ENCODE measurements at regions not wholly inside any gene's neighbourhood (a gene's known extent, or its start where the extent isn't known, plus 50 kb on each side); places are given as distances from the start of the nearest gene placed in this dataset.

DNA sequence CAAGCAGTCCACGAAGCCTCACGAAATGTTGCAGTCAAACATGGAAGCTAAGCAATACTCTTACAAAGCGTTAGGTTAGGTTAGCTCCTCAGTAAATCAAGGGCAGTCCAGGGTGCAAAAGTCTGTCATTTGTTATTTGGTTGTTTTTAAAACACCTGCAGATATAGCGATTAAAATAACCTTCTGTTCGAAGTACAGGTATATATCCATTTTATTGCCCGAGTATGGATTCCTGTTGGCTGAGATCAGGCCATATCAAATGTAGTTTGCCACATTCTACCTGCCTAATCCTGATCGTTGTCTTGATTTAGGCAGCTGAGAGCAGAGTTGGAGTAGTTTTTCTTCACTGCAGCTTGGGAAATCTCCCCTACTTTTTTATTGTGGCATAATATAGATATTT is 99.5 kb upstream of the EPB41L3 start:
- CTCF ChIA-PET: no interaction called here
- no peaks in the 10 kb centered on the region for H3K4me1 Mint-ChIP-seq
- no peak overlapping the region for H3K27ac Mint-ChIP-seq
- no peaks in the 10 kb centered on the region for H3K9me3 Mint-ChIP-seq
- no peak overlapping the region for H3K4me3 Mint-ChIP-seq
- no peaks in the 10 kb centered on the region for H3K36me3 Mint-ChIP-seq
- DNase-seq: no peak
- peaks cover 4% of the 10 kb centered on the region for H3K27me3 Mint-ChIP-seq

- Mint-ChIP-seq H3K27ac (no peak overlapping the region), H3K9me3 (no peaks in the 10 kb centered on the region), H3K36me3 (no peaks in the 10 kb centered on the region), H3K4me1 (no peaks in the 10 kb centered on the region), H3K27me3 (peaks cover 7% of the 10 kb centered on the region), H3K4me3 (no peak overlapping the region)
- CTCF ChIA-PET: no interaction called here
- no peak for DNase-seq
These were observed 97.1 kb upstream of the EPB41L3 start for GRCh38 chr18:5640939-5641338.

DNA sequence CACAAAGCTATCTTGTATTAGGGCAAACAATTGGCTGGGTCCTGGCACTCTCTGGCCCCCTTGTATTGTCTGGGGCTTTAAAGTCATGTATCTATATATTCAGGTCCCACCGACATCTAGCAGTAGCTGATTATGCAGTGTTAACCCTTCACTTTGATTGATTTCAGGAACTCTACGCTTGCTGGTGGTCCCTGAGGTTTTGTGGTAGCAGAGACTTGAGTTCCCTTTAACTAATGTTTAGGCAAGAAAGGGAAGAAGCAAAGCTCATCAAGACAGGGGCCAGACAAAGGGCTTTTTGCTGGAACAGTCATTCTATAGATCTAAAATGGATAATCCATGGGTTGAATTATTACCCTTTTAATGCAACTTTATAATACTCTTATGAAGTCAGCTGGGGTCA is 95.3 kb upstream of the EPB41L3 start:
- H3K36me3 Mint-ChIP-seq: no peaks in the 10 kb centered on the region
- no peak for DNase-seq
- no peaks in the 10 kb centered on the region for H3K4me1 Mint-ChIP-seq
- H3K4me3 Mint-ChIP-seq: no peak overlapping the region
- H3K27ac Mint-ChIP-seq: no peak overlapping the region
- peaks cover 8% of the 10 kb centered on the region for H3K27me3 Mint-ChIP-seq
- no peaks in the 10 kb centered on the region for H3K9me3 Mint-ChIP-seq
- CTCF ChIA-PET: no interaction called here

GRCh38 chr18:5632041-5632440 is 88.2 kb upstream of the EPB41L3 start:
- CTCF ChIA-PET: no interaction called here
- Mint-ChIP-seq H3K27ac (no peak overlapping the region), H3K36me3 (no peaks in the 10 kb centered on the region)

GRCh38 chr18:5630900-5631413 is 87.2 kb upstream of the EPB41L3 start:
- Mint-ChIP-seq H3K27me3 (peaks cover 52% of the 10 kb centered on the region), H3K27ac (no peak overlapping the region), H3K9me3 (no peaks in the 10 kb centered on the region), H3K4me1 (peaks cover 4% of the 10 kb centered on the region), H3K4me3 (no peak overlapping the region), H3K36me3 (no peaks in the 10 kb centered on the region)
- CTCF ChIA-PET: no interaction called here
- no peak for DNase-seq

More at GRCh38 chr18:5632041-5632440, 88.2 kb upstream of the EPB41L3 start:
- Mint-ChIP-seq H3K4me1 (peaks cover 4% of the 10 kb centered on the region), H3K27me3 (peaks cover 55% of the 10 kb centered on the region), H3K4me3 (no peak overlapping the region), H3K9me3 (no peaks in the 10 kb centered on the region)
- DNase-seq: no peak

DNA sequence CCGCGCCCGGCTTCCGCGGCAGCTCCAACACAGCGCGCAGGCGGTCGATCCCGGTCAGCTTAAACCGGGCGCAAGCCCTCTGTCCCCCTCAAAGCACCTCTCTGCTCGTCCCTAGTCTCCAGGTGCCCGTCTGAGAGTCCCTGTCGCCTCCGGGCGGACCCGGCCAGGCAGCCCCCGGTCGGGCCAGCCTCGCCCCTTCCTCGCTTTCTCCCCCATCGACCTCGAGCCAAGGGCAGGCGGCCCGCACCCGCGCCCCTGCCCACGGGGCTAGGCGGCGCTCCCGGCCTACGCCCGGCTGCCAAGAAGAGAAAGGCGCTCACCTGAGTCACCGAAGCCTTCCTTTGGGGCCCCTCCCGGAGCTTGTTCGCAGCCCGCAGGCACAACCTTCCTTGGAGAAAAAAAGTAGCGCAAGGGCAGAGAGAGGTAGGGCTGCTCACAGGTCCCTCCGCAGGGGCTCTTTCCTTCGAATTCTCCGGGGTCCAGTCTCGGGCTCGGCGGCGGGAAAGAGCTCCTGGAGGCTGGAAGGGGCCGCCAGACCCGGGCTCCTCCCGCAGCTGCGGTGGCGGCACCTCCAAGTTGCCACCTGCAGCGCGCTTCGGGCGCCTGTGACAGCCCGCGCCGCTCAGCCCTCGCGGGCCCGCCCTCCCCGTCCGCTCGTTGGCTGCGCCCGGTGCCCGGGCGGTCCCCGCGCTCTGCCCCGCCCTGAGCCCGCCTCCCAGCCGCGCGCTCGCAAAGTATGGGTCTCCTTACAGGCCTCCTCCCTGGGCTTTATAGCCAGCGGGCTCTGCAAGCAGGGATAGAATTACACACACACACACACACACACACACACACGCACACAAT is 86.5 kb upstream of the EPB41L3 start:
- Mint-ChIP-seq H3K27ac (no peak overlapping the region), H3K36me3 (no peaks in the 10 kb centered on the region), H3K9me3 (no peaks in the 10 kb centered on the region), H3K4me3 (no peak overlapping the region), H3K27me3 (peaks cover 51% of the 10 kb centered on the region), H3K4me1 (peaks cover 4% of the 10 kb centered on the region)
- peak; percentile 62 for DNase-seq
- CTCF ChIA-PET: no interaction called here

- Mint-ChIP-seq H3K9me3 (no peaks in the 10 kb centered on the region), H3K36me3 (no peaks in the 10 kb centered on the region), H3K27ac (no peak overlapping the region), H3K27me3 (peaks cover 51% of the 10 kb centered on the region), H3K4me1 (peaks cover 4% of the 10 kb centered on the region), H3K4me3 (peak overlapping the region; percentile 69)
- DNase-seq: peak; percentile 28
- CTCF ChIA-PET: no interaction called here
These were observed 84.9 kb upstream of the EPB41L3 start for GRCh38 chr18:5628512-5629255.

DNA sequence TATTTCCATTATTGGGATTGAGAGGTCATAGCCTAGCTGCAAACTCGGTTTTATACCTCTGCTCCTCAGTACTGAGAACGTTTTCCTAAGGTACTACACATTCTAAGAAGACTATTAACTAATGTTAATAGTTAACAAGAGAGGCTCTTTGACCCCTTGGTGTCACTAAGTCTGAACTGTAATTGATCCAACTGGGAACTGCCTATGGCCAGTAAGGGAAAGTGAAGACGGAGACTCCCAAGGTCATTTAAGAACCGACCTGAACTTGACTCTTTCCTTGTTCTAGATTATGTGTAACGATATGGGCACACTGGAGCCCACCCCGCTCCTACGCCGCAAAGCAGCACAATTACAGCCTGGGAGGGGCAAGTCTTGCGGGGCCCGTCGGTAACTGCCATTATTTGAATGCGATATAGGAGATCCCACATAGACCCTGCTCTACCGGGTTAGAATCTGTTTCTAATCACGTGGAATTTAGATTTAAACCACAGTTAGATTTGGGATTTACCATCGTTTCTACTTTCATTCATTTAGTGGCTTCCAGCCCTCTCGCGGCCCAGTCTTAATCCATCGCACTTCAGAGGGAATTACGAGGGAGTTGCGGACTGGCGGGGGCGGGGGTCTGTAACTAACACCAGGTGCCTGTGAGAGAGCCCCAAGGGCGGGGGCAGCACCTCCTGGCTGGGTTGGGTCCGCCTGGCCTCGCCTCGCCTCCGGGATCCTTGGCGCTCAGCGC is 84.1 kb upstream of the EPB41L3 start:
- Mint-ChIP-seq H3K9me3 (no peaks in the 10 kb centered on the region), H3K36me3 (no peaks in the 10 kb centered on the region), H3K4me3 (peak overlapping the region; percentile 59), H3K4me1 (peaks cover 4% of the 10 kb centered on the region), H3K27ac (no peak overlapping the region), H3K27me3 (peaks cover 51% of the 10 kb centered on the region)
- CTCF ChIA-PET: no interaction called here
- no peak for DNase-seq

- Mint-ChIP-seq H3K27ac (no peak overlapping the region), H3K27me3 (peaks cover 38% of the 10 kb centered on the region), H3K9me3 (no peaks in the 10 kb centered on the region), H3K4me3 (no peak overlapping the region), H3K4me1 (peaks cover 4% of the 10 kb centered on the region), H3K36me3 (no peaks in the 10 kb centered on the region)
- no peak for DNase-seq
- CTCF ChIA-PET: no interaction called here
These were observed 82.5 kb upstream of the EPB41L3 start for GRCh38 chr18:5626130-5626880.

GRCh38 chr18:5625076-5625475 is 81.3 kb upstream of the EPB41L3 start:
- DNase-seq: no peak
- H3K36me3 Mint-ChIP-seq: no peaks in the 10 kb centered on the region
- H3K9me3 Mint-ChIP-seq: no peaks in the 10 kb centered on the region
- H3K27me3 Mint-ChIP-seq: peaks cover 27% of the 10 kb centered on the region
- no peak overlapping the region for H3K4me3 Mint-ChIP-seq
- no peak overlapping the region for H3K27ac Mint-ChIP-seq
- peaks cover 4% of the 10 kb centered on the region for H3K4me1 Mint-ChIP-seq
- CTCF ChIA-PET: no interaction called here

DNA sequence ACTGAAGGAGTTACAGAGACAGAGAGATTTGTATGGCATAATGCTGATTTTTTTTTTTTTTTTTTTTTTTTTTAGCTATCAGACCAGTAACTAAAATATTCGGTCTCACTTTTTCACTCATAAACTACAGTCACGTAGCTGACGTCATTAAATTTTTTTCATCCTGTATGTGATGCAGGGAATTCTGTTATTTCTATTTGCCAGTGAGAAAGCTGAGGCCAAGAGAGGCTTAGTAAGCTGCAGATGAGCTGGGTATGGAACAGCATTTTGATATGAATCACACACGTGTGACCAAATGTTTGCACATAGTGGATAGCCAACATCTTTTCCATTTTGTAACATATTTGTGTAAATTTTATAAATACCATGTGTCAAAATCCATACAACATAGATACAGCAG is 79.1 kb upstream of the EPB41L3 start:
- CTCF ChIA-PET: no interaction called here
- Mint-ChIP-seq H3K4me1 (no peaks in the 10 kb centered on the region), H3K27me3 (peaks cover 5% of the 10 kb centered on the region), H3K9me3 (no peaks in the 10 kb centered on the region), H3K27ac (no peak overlapping the region), H3K36me3 (no peaks in the 10 kb centered on the region), H3K4me3 (no peak overlapping the region)
- DNase-seq: no peak

- Mint-ChIP-seq H3K4me1 (no peaks in the 10 kb centered on the region), H3K36me3 (no peaks in the 10 kb centered on the region), H3K9me3 (no peaks in the 10 kb centered on the region), H3K27me3 (peaks cover 5% of the 10 kb centered on the region), H3K4me3 (no peak overlapping the region), H3K27ac (no peak overlapping the region)
- CTCF ChIA-PET: no interaction called here
- DNase-seq: no peak
These were observed 76.5 kb upstream of the EPB41L3 start for GRCh38 chr18:5620289-5620688.

DNA sequence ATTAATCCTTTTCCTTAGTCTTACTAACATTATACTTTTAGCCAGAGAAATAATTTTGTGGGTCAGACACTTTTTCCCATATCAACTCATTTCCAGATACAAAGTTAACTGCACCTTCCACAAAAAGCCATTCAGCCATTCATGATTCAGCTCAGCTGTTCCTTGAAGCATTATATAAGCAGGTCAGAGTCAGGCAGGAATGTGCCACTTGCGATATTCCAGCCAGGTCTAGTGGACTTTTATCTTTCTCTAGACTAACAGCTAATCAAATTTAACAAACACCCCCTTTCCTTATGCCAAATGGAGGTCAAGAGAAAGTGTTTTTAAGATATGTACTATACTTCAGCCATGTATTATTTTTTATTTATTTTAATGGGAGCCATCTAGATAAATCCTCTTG is 75.6 kb upstream of the EPB41L3 start:
- CTCF ChIA-PET: no interaction called here
- Mint-ChIP-seq H3K9me3 (no peaks in the 10 kb centered on the region), H3K4me1 (no peaks in the 10 kb centered on the region), H3K4me3 (no peak overlapping the region), H3K36me3 (no peaks in the 10 kb centered on the region), H3K27me3 (peaks cover 5% of the 10 kb centered on the region), H3K27ac (no peak overlapping the region)
- no peak for DNase-seq
